ENCODE measurements at regions not wholly inside any gene's neighbourhood (a gene's known extent, or its start where the extent isn't known, plus 50 kb on each side); places are given as distances from the start of the nearest gene placed in this dataset.
A peak's percentile ranks its signal among the peaks of the same experiment; 100 is the strongest.
"Not testable (repeated sequence)": the region's sequence is repeated elsewhere in the genome, so short reads cannot be mapped to it uniquely, and the experiment has no call there.

DNA sequence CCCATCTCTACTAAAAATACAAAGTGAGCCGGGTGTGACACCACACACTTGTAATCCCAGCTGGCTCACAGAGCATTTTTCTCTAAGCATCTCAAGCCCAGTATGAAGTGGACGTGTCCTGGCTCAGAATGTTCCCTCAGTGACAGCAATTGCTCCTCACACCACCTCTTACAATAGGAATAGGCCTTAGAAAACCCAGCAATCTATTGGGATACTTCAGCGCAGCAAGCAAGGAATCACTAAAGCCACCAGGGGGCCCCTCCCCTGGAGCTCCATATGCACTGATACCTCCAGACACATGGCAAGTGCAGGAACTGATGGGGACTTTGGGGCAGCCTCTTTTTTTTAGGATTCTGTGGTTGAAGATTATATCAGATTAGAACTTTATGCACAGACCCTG is 82.5 kb upstream of the GOLGA6L6 start:
- intact Hi-C loops (cut with micrococcal nuclease); BruUV-seq (replicated peaks); H3K4me2 ChIP-seq (ENCODE audit: insufficient read depth, low read length); H3K9ac ChIP-seq (replicated peaks; ENCODE audit: extremely low read depth, insufficient read depth, low read length); dilution Hi-C loops (cut with MboI; ENCODE audit: extremely low pct_ligation_motif_present, low sequenced_read_pairs); H2AFZ ChIP-seq (ENCODE audit: low read depth, low read length); CTCF ChIA-PET; H3K79me2 ChIP-seq (ENCODE audit: control insufficient read depth, insufficient read depth, low read length); H3K4me3 ChIP-seq (replicated peaks in 1 of 3; ENCODE audit: insufficient read depth in 1 of 3, low read depth in 1 of 3, low read length in 3 of 3); H3K9me3 ChIP-seq (replicated peaks; ENCODE audit: control insufficient read depth, insufficient read depth, low read length); POLR2A ChIA-PET; H3K27me3 ChIP-seq (ENCODE audit: control insufficient read depth in 2 of 2, insufficient read depth in 2 of 2, low read length in 2 of 2); DNase-seq (ENCODE audit: low read depth, low spot score); H3K4me1 ChIP-seq (ENCODE audit: control insufficient read depth, extremely low read depth, insufficient read depth, low read length); H3K36me3 ChIP-seq (ENCODE audit: control insufficient read depth in 2 of 2, extremely low read depth in 1 of 2, insufficient read depth in 2 of 2, low read length in 2 of 2); H3K9me1 ChIP-seq (replicated peaks; ENCODE audit: control insufficient read depth, extremely low read depth, insufficient read depth, low read length); FAIRE-seq; H4K20me1 ChIP-seq (replicated peaks; ENCODE audit: control insufficient read depth, extremely low read depth, insufficient read depth, low read length); H3K27ac ChIP-seq (ENCODE audit: insufficient read depth, low read depth, low read length): not testable (repeated sequence)

DNA sequence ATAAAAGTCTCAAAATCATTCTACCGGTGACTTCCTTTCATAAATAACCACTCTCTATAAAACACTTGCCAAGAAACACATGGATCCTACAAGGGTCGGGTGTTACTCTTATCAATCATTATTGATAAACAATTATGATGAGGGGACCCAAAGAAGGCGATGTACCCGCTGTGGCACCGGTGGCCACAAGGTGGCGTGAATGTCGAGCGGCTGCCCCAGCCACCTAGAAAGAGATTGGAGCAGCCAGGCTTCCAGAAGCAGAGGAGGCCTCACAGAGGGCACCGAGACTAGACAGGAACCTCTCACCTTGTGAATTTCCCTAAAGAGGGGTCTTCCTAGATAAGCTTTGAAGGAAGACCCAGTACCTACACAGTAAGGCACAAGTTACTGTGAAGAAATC is 80.5 kb upstream of the GOLGA6L6 start:
- H3K79me2 ChIP-seq (ENCODE audit: control insufficient read depth, insufficient read depth, low read length); H2AFZ ChIP-seq (ENCODE audit: low read depth, low read length); H3K27me3 ChIP-seq (ENCODE audit: control insufficient read depth in 2 of 2, insufficient read depth in 2 of 2, low read length in 2 of 2); H3K36me3 ChIP-seq (ENCODE audit: control insufficient read depth in 2 of 2, extremely low read depth in 1 of 2, insufficient read depth in 2 of 2, low read length in 2 of 2); BruUV-seq (replicated peaks); H3K9me3 ChIP-seq (replicated peaks; ENCODE audit: control insufficient read depth, insufficient read depth, low read length); H3K4me3 ChIP-seq (replicated peaks in 1 of 3; ENCODE audit: insufficient read depth in 1 of 3, low read depth in 1 of 3, low read length in 3 of 3); H3K27ac ChIP-seq (ENCODE audit: insufficient read depth, low read depth, low read length); H3K9ac ChIP-seq (replicated peaks; ENCODE audit: extremely low read depth, insufficient read depth, low read length); DNase-seq (ENCODE audit: low read depth, low spot score); CTCF ChIA-PET; H3K9me1 ChIP-seq (replicated peaks; ENCODE audit: control insufficient read depth, extremely low read depth, insufficient read depth, low read length); H4K20me1 ChIP-seq (replicated peaks; ENCODE audit: control insufficient read depth, extremely low read depth, insufficient read depth, low read length); H3K4me2 ChIP-seq (ENCODE audit: insufficient read depth, low read length); dilution Hi-C loops (cut with MboI; ENCODE audit: extremely low pct_ligation_motif_present, low sequenced_read_pairs); H3K4me1 ChIP-seq (ENCODE audit: control insufficient read depth, extremely low read depth, insufficient read depth, low read length); POLR2A ChIA-PET; intact Hi-C loops (cut with micrococcal nuclease): not testable (repeated sequence)
- FAIRE-seq: peak; percentile 40

GRCh38 chr15:20614549-20614948 is 72.9 kb upstream of the GOLGA6L6 start:
- H3K79me2 ChIP-seq (ENCODE audit: control insufficient read depth, insufficient read depth, low read length); H4K20me1 ChIP-seq (replicated peaks; ENCODE audit: control insufficient read depth, extremely low read depth, insufficient read depth, low read length); H3K9me1 ChIP-seq (replicated peaks; ENCODE audit: control insufficient read depth, extremely low read depth, insufficient read depth, low read length); FAIRE-seq; H3K9ac ChIP-seq (replicated peaks; ENCODE audit: extremely low read depth, insufficient read depth, low read length); intact Hi-C loops (cut with micrococcal nuclease); CTCF ChIA-PET; dilution Hi-C loops (cut with MboI; ENCODE audit: extremely low pct_ligation_motif_present, low sequenced_read_pairs); H2AFZ ChIP-seq (ENCODE audit: low read depth, low read length); BruUV-seq (replicated peaks); POLR2A ChIA-PET; H3K27me3 ChIP-seq (ENCODE audit: control insufficient read depth in 2 of 2, insufficient read depth in 2 of 2, low read length in 2 of 2); DNase-seq (ENCODE audit: low read depth, low spot score); H3K27ac ChIP-seq (ENCODE audit: insufficient read depth, low read depth, low read length); H3K4me1 ChIP-seq (ENCODE audit: control insufficient read depth, extremely low read depth, insufficient read depth, low read length); H3K9me3 ChIP-seq (replicated peaks; ENCODE audit: control insufficient read depth, insufficient read depth, low read length); H3K4me2 ChIP-seq (ENCODE audit: insufficient read depth, low read length); H3K36me3 ChIP-seq (ENCODE audit: control insufficient read depth in 2 of 2, extremely low read depth in 1 of 2, insufficient read depth in 2 of 2, low read length in 2 of 2); H3K4me3 ChIP-seq (replicated peaks in 1 of 3; ENCODE audit: insufficient read depth in 1 of 3, low read depth in 1 of 3, low read length in 3 of 3): not testable (repeated sequence)

DNA sequence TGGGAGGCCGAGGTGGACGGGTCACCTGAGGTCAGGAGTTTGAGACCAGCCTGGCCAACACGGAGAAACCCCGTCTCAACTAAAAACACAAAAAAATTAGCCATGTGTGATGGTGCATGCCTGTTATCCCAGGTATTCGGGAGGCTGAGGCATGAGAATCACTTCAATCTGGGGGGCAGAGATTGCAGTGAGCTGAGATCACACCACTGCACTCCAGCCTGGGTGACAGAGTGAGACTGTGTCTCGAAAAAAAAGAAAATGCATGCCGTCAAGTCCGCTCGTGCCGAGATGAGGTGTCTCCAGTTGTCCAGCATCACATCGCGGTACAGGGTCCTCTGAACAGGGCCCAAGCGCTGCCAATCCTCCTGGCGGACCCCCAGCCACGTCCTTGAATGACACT is 71.2 kb upstream of the GOLGA6L6 start:
- H2AFZ ChIP-seq (ENCODE audit: low read depth, low read length); CTCF ChIA-PET; FAIRE-seq; dilution Hi-C loops (cut with MboI; ENCODE audit: extremely low pct_ligation_motif_present, low sequenced_read_pairs); intact Hi-C loops (cut with micrococcal nuclease); H3K27me3 ChIP-seq (ENCODE audit: control insufficient read depth in 2 of 2, insufficient read depth in 2 of 2, low read length in 2 of 2); H3K9ac ChIP-seq (replicated peaks; ENCODE audit: extremely low read depth, insufficient read depth, low read length); POLR2A ChIA-PET; H4K20me1 ChIP-seq (replicated peaks; ENCODE audit: control insufficient read depth, extremely low read depth, insufficient read depth, low read length); H3K9me1 ChIP-seq (replicated peaks; ENCODE audit: control insufficient read depth, extremely low read depth, insufficient read depth, low read length); H3K4me2 ChIP-seq (ENCODE audit: insufficient read depth, low read length); DNase-seq (ENCODE audit: low read depth, low spot score); BruUV-seq (replicated peaks); H3K4me1 ChIP-seq (ENCODE audit: control insufficient read depth, extremely low read depth, insufficient read depth, low read length); H3K9me3 ChIP-seq (replicated peaks; ENCODE audit: control insufficient read depth, insufficient read depth, low read length); H3K36me3 ChIP-seq (ENCODE audit: control insufficient read depth in 2 of 2, extremely low read depth in 1 of 2, insufficient read depth in 2 of 2, low read length in 2 of 2); H3K4me3 ChIP-seq (replicated peaks in 1 of 3; ENCODE audit: insufficient read depth in 1 of 3, low read depth in 1 of 3, low read length in 3 of 3); H3K79me2 ChIP-seq (ENCODE audit: control insufficient read depth, insufficient read depth, low read length); H3K27ac ChIP-seq (ENCODE audit: insufficient read depth, low read depth, low read length): not testable (repeated sequence)
